Gastroesophageal sphincter (tissue), 3 donors: ENCODE measurements at regions not wholly inside any gene's neighbourhood (a gene's known extent, or its start where the extent isn't known, plus 50 kb on each side); places are given as distances from the start of the nearest gene placed in this dataset.

ENCODE experiments used
- CTCF ChIP-seq, 4 experiments: fragments of 200-600 bp in 2 of 4; fragments of 450-650 bp in 2 of 4; sonication (generic) in 1 of 4; IDR thresholded peaks; one replicate each; pipeline ENCODE4 v1.5.1; 2017 to 2019; ENCODE audit warnings: antibody characterized with exemption in 4 of 4, mild to moderate bottlenecking in 2 of 4, moderate library complexity in 2 of 4
- POLR2AphosphoS5 ChIP-seq: sonication (generic); formaldehyde crosslinking; IDR thresholded peaks from one replicate; pipeline ENCODE4 v1.6.1; 2017; ENCODE audit warnings: antibody characterized with exemption

GRCh38 chr20:4563031-4563430, 123.2 kb upstream of the PRNP start:
- TF ChIP-seq CTCF (IDR thresholded peaks at IDR 0.05) (no peak), POLR2AphosphoS5 (no peak)
